ENCODE measurements at regions not wholly inside any gene's neighbourhood (a gene's known extent, or its start where the extent isn't known, plus 50 kb on each side); places are given as distances from the start of the nearest gene placed in this dataset.

DNA sequence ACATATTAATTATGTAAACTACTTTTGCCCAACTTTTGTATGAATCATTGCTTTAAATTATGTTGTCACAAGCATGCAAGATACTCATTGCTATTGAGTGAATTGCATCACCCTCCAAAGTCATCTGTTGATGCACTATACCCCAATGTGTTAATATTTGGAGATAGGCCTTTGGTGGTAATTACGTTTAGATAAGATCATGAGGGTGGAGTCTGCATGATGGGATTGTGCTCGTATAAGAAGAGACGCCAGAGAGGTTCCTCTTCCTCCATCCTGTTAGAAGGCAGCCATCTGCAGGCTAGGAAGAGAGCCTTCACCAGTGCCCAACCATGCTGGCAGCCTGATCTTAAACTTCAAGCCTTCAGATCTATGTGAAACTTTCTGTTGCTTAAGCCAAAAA is 95.3 kb upstream of the MAGI2 start:
- TF ChIP-seq, protein P1, sequence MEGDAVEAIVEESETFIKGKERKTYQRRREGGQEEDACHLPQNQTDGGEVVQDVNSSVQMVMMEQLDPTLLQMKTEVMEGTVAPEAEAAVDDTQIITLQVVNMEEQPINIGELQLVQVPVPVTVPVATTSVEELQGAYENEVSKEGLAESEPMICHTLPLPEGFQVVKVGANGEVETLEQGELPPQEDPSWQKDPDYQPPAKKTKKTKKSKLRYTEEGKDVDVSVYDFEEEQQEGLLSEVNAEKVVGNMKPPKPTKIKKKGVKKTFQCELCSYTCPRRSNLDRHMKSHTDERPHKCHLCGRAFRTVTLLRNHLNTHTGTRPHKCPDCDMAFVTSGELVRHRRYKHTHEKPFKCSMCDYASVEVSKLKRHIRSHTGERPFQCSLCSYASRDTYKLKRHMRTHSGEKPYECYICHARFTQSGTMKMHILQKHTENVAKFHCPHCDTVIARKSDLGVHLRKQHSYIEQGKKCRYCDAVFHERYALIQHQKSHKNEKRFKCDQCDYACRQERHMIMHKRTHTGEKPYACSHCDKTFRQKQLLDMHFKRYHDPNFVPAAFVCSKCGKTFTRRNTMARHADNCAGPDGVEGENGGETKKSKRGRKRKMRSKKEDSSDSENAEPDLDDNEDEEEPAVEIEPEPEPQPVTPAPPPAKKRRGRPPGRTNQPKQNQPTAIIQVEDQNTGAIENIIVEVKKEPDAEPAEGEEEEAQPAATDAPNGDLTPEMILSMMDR (IDR thresholded peaks at IDR 0.05; ENCODE audit: low read depth, low read length, poor library complexity, severe bottlenecking) = no peak
- no peak for TF ChIP-seq EZH2phosphoT487 (IDR thresholded peaks at IDR 0.05; ENCODE audit: borderline replicate concordance, low read length)
